ENCODE measurements at regions not wholly inside any gene's neighbourhood (a gene's known extent, or its start where the extent isn't known, plus 50 kb on each side); places are given as distances from the start of the nearest gene placed in this dataset.

DNA sequence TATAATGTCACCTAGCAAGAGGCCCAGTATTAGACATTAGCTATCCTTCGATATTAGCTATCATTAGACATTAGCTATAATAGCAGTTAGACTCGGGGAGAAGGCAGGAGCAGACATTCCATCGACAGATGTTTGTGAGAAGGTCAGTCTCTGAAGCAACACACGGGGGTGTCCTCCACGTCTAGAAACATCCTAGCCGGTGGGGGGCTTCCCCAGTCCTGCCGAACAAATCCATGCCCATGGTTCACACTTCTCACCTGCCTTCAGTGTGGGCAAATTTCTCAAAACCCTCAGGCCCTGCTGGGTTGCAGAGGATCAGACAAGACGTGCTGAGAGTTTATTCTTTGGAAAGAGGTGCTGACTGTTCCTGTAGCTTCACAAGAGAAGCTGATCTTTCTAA, 151.1 kb downstream of the IRF8 start:
- WGBS, 2 donors: 83% methylated on average over 8 of the region's 8 CpGs
- H3K36me3 ChIP-seq: no peaks in the 10 kb centered on the region
- H3K27ac ChIP-seq: no peak overlapping the region
- TF ChIP-seq POLR2A (IDR thresholded peaks at IDR 0.05) (no peak), EP300 (IDR thresholded peaks at IDR 0.05) (no peak)
- TF ChIP-seq, protein P1, sequence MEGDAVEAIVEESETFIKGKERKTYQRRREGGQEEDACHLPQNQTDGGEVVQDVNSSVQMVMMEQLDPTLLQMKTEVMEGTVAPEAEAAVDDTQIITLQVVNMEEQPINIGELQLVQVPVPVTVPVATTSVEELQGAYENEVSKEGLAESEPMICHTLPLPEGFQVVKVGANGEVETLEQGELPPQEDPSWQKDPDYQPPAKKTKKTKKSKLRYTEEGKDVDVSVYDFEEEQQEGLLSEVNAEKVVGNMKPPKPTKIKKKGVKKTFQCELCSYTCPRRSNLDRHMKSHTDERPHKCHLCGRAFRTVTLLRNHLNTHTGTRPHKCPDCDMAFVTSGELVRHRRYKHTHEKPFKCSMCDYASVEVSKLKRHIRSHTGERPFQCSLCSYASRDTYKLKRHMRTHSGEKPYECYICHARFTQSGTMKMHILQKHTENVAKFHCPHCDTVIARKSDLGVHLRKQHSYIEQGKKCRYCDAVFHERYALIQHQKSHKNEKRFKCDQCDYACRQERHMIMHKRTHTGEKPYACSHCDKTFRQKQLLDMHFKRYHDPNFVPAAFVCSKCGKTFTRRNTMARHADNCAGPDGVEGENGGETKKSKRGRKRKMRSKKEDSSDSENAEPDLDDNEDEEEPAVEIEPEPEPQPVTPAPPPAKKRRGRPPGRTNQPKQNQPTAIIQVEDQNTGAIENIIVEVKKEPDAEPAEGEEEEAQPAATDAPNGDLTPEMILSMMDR (IDR thresholded peaks at IDR 0.05): no peak
- no peak for DNase-seq (ENCODE audit: low spot score in 2 of 2)
- no peak overlapping the region for H3K4me3 ChIP-seq
- peaks cover 0 to 12% (median 0%) of the 10 kb centered on the region in 4 donors for H3K4me1 ChIP-seq
- H3K27me3 ChIP-seq: peaks cover 0 to 51% of the 10 kb centered on the region in 2 donors
- no peaks in the 10 kb centered on the region for H3K9me3 ChIP-seq

GRCh38 chr16:86050591-86051367, 151.8 kb downstream of the IRF8 start:
- Histone ChIP-seq H3K4me3 (no peak overlapping the region), H3K27me3 (peaks cover 0 to 51% of the 10 kb centered on the region in 2 donors), H3K9me3 (no peaks in the 10 kb centered on the region), H3K36me3 (no peaks in the 10 kb centered on the region), H3K4me1 (peaks cover 0 to 12% (median 0%) of the 10 kb centered on the region in 4 donors), H3K27ac (no peak overlapping the region)
- TF ChIP-seq POLR2A (IDR thresholded peaks at IDR 0.05): no peak
- WGBS, 2 donors: 56 to 69% methylated on average over 17 to 18 of the region's 18 CpGs
- DNase-seq (ENCODE audit: low spot score in 2 of 2): no peak

DNA sequence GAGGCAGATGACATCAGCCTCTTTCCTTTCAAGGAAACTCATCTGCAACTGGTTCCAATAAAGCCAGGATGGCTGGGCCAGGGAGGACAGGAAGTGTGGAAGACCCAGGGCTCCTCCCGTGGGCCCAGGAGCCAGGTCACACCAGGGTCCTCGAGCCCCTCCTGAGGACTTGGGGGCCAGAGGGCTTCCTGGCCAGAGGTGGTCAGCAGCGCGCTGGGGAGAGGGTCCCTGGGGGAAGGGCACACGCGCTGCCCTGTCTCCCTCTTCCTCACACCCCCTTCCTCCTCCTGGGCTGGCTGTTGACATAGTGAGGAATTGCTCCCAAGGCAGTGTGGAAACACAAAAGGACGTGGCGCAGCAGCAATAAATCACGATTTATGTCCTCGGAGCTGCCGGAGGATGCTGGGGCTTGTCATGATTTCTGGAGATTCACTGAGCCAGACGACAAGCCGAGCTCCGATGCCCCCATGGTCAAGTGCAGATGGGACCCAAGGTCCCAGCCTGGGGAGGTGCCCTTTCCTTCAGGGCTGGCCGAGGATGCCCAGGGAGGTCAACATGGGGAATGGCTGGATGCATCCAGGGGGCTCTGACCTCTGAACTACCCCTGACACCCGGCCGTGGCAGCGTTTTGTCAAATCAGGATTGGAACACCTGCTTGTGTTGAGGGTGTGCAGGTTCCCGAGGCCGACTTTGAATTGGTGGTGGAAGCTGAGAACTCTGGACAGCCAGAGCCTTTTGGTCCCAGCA, 152.6 kb downstream of the IRF8 start:
- Histone ChIP-seq H3K36me3 (no peaks in the 10 kb centered on the region), H3K27me3 (peaks cover 0 to 44% of the 10 kb centered on the region in 2 donors), H3K9me3 (no peaks in the 10 kb centered on the region), H3K4me3 (no peak overlapping the region), H3K4me1 (peaks cover 0 to 12% (median 0%) of the 10 kb centered on the region in 4 donors), H3K27ac (no peak overlapping the region)
- DNase-seq (ENCODE audit: low spot score in 2 of 2): no peak
- TF ChIP-seq EP300 (IDR thresholded peaks at IDR 0.05) (no peak), POLR2A (IDR thresholded peaks at IDR 0.05) (no peak)
- TF ChIP-seq, protein P1 (IDR thresholded peaks at IDR 0.05): no peak
- WGBS, 2 donors: 22 to 32% methylated on average over 16 to 20 of the region's 20 CpGs

DNA sequence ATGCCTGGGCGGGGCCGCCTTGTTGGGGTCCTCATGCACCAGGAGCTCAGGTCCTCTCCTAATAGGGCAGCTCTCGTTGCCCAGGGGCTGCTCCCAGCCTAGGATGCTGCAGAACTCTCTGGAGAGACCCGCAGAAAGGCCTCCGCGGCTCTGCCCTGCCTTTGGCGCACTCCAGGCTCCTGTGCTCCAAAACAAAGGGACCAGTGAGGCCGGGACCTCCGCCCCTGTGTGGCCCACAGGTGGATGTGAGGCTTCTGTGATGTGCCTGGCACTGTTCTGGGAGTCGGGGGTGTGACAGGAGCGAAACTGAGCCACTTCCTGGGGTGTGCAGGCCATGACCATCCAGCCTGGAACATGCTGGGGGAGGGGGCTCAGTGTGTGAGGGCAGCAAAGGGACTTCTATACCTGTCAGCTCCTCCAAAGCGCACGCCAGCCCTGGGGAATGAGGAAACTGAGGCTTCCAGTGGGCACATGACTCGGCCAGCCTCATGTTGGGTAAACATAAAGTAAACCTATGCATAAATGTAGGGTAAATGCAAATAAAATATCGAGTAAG, 153.2 kb downstream of the IRF8 start:
- Histone ChIP-seq H3K4me3 (no peak overlapping the region), H3K4me1 (peaks cover 0 to 12% (median 0%) of the 10 kb centered on the region in 4 donors), H3K27ac (no peak overlapping the region), H3K36me3 (no peaks in the 10 kb centered on the region), H3K27me3 (peaks cover 0 to 38% of the 10 kb centered on the region in 2 donors), H3K9me3 (no peaks in the 10 kb centered on the region)
- WGBS, 2 donors: 83% methylated on average over 12 of the region's 15 CpGs
- no peak for TF ChIP-seq POLR2A (IDR thresholded peaks at IDR 0.05)
- TF ChIP-seq, protein P1 (IDR thresholded peaks at IDR 0.05): no peak
- TF ChIP-seq EP300 (IDR thresholded peaks at IDR 0.05): no peak
- no peak for DNase-seq (ENCODE audit: low spot score in 2 of 2)

DNA sequence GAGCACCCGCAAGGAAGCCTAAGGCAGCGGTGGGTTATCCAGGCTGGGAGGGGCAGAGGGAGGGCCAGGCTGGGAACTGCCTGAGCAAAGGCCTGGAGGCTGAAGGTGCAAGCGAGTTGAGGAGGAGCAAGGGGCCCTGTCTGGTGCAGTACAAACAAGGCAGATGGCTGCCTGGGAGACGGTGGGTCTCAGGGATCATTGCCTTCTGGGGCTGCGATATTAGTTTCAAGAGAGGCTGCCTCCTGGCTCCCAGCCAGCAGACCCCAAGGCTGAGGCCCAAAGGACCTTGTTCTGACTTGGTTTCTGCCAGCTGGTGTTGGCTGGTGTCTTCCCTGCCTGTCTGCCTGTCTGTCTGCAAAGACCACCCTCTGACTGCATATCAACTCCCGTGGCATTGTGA, 154.0 kb downstream of the IRF8 start:
- H3K27me3 ChIP-seq: peaks cover 0 to 31% of the 10 kb centered on the region in 2 donors
- no peak overlapping the region for H3K27ac ChIP-seq
- TF ChIP-seq POLR2A (IDR thresholded peaks at IDR 0.05): no peak
- no peak for TF ChIP-seq EP300 (IDR thresholded peaks at IDR 0.05)
- TF ChIP-seq, protein P1 (IDR thresholded peaks at IDR 0.05): no peak
- H3K4me1 ChIP-seq: peaks cover 0 to 12% (median 0%) of the 10 kb centered on the region in 4 donors
- H3K4me3 ChIP-seq: no peak overlapping the region
- WGBS, 2 donors: 80 to 91% methylated on average over 5 to 6 of the region's 6 CpGs
- H3K36me3 ChIP-seq: no peaks in the 10 kb centered on the region
- no peak for DNase-seq (ENCODE audit: low spot score in 2 of 2)
- H3K9me3 ChIP-seq: no peaks in the 10 kb centered on the region

Measured in tibial nerve (tissue), 4 donors.